HG03439 (cell line): ENCODE measurements at regions not wholly inside any gene's neighbourhood (a gene's known extent, or its start where the extent isn't known, plus 50 kb on each side); places are given as distances from the start of the nearest gene placed in this dataset.

ENCODE experiments used
- ATAC-seq: cut with Tn5 transposase; IDR thresholded peaks from one replicate; pipeline ENCODE4 v1.9.1; 2021; ENCODE audit warnings: mild to moderate bottlenecking, moderate library complexity; ENCODE audit not compliant: unreplicated experiment

- ATAC-seq, result no peak
Measured at GRCh38 chr10:61160253-61160652, 216.3 kb upstream of the RHOBTB1 start.

GRCh38 chr10:61159253-61159652, 215.3 kb upstream of the RHOBTB1 start:
- ATAC-seq, result no peak

- ATAC-seq, result no peak
Measured at GRCh38 chr10:61157182-61157581, 213.2 kb upstream of the RHOBTB1 start.

GRCh38 chr10:61153771-61154170, 209.8 kb upstream of the RHOBTB1 start:
- ATAC-seq, result no peak

GRCh38 chr10:61151059-61151458, 207.1 kb upstream of the RHOBTB1 start:
- no peak for ATAC-seq

GRCh38 chr10:61148451-61148850, 204.5 kb upstream of the RHOBTB1 start:
- no peak for ATAC-seq

DNA sequence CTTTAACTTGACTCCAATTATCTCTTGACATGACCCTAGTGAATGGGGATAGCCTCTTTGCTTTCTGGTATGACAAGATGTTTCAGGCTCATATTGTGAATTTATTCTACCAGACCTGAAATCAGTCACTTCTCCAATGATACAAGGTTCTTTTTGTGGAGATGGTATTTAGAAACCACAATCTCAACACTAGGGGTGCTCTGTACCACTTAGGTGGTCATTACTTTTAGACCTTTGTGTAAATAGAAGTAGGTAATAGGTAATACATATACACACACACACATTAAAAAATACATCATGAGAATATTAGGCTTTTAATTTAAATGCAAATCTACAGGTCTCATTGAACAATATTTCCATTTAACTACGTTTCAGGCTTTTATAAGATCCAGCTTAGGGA, 199.0 kb upstream of the RHOBTB1 start:
- ATAC-seq, result no peak

DNA sequence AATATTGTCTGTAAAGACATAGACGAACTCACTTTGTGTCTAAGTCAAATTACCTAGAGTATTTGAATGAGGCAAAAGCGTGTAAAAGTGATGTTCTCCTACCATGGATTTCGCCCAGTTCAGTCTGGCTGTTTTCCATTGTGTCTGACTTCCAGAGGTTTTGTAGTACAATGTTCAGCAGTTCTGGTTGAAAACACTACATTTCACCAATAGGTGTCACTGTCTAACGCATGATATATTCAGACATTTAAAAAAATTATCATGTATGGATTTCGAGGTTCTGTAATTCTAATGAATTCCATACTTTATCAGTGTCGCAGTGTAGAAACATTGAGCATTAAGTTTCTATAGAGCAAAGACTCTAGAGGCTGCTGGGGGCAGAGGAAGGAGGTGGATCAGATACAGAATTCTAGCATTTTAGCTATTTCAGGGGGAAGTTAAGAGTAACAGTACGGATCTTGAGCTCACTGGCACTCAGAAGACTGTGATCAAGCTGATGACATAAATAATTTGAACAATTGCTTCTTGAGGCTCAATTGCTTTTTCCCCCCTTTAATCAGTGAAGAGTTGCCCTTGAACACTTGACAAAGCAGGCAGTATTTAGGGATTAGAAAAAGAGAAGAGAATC, 196.9 kb upstream of the RHOBTB1 start:
- ATAC-seq, result no peak

DNA sequence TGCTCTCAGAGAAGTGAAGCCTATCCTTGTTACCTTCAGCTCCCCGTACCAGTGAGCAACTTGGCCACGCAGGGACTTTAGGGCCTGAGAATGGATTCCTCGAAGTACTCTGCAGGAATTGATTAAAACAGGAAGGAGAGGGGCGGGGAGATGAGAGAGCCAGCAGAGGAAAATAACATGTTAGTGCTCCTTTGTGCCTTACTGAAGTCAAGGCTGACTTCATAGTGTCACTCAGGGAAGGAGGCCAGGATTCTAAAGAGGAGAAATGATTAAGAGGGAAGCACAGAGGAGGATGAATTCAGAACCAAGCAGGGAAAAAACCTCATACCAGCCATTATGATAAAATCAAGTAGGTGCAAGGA, 195.6 kb upstream of the RHOBTB1 start:
- no peak for ATAC-seq

GRCh38 chr10:61138708-61139591, 195.0 kb upstream of the RHOBTB1 start:
- no peak for ATAC-seq

- no peak for ATAC-seq
Measured at GRCh38 chr10:61136139-61136538, 192.2 kb upstream of the RHOBTB1 start.

DNA sequence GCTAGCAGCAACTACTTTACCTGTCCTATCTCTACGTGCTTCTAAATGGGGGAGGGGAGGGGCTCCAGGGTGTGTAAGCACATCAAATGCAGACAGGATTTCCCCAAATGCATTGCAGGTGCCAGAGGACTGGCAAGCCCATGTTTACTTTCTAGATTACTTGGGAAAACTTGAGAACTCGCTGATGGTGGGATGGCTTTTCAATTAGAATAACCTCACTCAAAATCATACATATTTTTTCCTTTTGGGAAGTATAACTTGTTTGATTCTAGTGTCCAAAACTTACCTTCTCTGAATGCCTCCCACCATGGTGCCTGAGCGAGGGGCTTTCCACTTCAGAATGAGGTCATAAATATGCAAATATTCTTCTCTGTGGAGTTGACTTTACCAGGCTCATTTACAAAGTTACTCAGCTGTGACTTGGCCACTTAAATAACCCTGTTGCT, 191.3 kb upstream of the RHOBTB1 start:
- ATAC-seq, result peak; percentile 95

- no peak for ATAC-seq
Measured at GRCh38 chr10:61130366-61130765, 186.4 kb upstream of the RHOBTB1 start.

DNA sequence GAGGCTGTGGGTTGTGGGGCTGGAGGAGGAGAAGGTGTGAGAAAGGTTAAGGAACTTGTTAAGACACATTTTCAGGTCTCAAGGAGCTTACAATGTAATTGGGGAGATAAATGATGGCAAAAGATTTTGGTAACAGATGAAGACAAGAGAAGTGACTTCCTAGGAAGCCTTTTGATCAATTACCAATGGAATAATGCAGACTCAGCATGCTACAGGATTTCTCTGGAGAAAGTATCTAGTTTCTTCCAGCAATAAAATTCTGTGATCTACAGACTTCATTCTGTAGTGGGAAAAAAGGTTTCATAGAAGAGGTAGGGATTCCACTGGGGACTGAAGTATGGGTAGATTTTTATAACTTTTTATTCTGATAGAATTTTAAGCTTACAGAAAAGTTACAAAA, 184.2 kb upstream of the RHOBTB1 start:
- no peak for ATAC-seq

GRCh38 chr10:61125560-61126170, 181.7 kb upstream of the RHOBTB1 start:
- ATAC-seq, result peak; percentile 73

DNA sequence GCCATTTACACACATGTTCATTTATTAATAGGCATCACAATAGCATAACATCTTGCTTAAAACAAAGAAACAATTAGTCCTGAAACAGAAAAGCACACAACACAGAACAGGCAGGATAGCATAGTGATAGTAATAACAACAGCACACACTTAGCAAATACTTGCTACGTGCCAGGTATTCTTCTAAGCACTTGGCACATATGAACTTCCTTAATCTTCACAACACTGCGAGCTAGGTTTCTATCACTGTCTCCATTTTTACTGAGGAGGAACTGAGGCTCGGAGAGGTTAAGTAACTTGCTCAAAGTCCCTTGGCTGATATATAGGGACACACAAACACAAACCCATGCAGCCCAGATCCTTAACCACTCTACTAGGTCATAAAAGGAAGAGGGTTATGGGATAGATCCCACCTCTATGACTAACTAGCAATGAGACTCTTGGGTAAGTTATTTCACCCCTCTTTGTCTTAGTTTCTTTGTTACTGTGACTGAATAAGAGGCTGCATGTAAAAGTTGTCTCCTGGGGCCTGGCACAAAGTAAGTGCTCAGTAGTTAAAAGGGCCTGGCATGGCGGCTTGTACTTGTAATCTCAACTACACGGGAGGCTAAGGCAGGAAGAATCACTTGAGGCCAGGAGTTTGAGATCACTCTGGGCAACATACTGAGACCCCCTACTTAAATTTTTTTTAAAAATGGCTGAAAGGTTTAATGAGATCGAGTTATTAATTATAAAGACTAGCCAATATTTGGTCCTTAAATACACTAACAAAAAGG, 181.0 kb upstream of the RHOBTB1 start:
- ATAC-seq, result no peak

GRCh38 chr10:61120805-61121204, 176.8 kb upstream of the RHOBTB1 start:
- peak; percentile 56 for ATAC-seq

DNA sequence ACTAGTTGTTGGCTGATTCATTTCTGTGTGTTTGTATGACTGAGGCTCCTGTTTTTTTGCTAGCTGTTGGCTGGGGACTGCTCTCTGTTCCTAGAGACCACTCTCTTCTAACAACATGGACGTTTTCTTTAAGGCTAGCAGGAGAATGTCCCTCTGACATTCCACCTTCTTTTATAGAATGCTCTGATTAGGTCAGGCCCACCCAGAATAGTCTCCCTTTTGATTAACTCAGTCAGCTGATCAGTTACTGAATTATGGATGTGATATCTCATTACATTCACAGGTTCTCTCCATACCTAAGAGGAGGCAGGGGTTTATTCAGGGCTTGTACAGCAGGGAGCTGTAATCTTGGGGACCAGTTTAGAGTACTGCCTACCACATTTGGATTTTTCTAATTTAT, 175.6 kb upstream of the RHOBTB1 start:
- ATAC-seq, result no peak

DNA sequence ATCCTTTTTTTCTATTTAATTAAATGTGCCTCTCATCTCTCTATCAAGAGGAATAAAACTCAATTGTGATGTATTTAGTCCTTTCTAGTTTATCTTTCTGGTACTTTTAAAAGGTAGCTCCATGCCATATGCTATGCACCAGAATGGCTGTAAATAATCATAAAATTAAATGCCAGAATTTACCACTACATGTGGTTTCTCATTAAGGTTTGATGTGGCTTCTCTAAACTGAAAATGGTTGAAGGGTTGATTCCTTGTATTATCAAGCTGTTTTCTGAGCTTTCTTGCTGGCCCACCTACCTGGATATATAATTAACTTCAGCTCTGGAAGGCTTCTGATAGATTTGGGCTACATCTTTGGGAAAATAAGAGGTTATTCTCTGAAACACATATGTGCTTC, 171.9 kb upstream of the RHOBTB1 start:
- no peak for ATAC-seq

- ATAC-seq, result no peak
Measured at GRCh38 chr10:61112771-61113170, 168.8 kb upstream of the RHOBTB1 start.

DNA sequence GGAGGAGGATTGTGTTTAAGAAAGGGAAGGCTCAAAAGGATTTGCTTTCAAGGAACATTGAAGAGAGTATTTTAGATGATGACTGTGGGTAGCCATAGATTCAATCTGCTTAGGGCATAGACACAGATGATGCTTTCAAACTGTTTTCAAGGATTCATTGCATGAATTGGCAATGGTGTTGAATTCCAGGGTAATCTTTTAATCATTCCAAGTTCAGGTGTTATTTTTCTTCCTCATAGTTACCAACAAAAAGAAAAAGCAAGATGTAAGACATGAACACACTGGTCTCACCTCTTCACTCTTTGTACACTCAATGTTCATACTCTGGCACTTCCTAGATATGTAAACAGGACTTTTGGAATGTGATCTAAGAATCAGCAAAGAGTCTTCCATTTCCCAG, 167.0 kb upstream of the RHOBTB1 start:
- ATAC-seq, result no peak
